ENCODE measurements at regions not wholly inside any gene's neighbourhood (a gene's known extent, or its start where the extent isn't known, plus 50 kb on each side); places are given as distances from the start of the nearest gene placed in this dataset.

- peaks cover 7% of the 10 kb centered on the region for H3K9me3 ChIP-seq (ENCODE audit: low read length)
- no peaks in the 10 kb centered on the region for H3K27me3 ChIP-seq (ENCODE audit: insufficient read depth, low read length)
- H3K4me1 ChIP-seq (ENCODE audit: insufficient read depth, low read length), result no peaks in the 10 kb centered on the region
- H2AFZ ChIP-seq (ENCODE audit: low read depth, low read length), result no peak overlapping the region
- no peak overlapping the region for H3K4me3 ChIP-seq (ENCODE audit: low read length)
- peaks cover 78% of the 10 kb centered on the region for H3K36me3 ChIP-seq (ENCODE audit: insufficient read depth, low read length)
Observed at GRCh38 chr19:5225486-5226345, 114.9 kb downstream of the PTPRS start.

GRCh38 chr19:5224480-5224879, 116.1 kb downstream of the PTPRS start:
- Histone ChIP-seq H3K36me3 (ENCODE audit: insufficient read depth, low read length) (peaks cover 80% of the 10 kb centered on the region), H3K27me3 (ENCODE audit: insufficient read depth, low read length) (no peaks in the 10 kb centered on the region), H3K4me1 (ENCODE audit: insufficient read depth, low read length) (no peaks in the 10 kb centered on the region), H2AFZ (ENCODE audit: low read depth, low read length) (no peak overlapping the region), H3K9me3 (ENCODE audit: low read length) (peaks cover 7% of the 10 kb centered on the region), H3K4me3 (ENCODE audit: low read length) (no peak overlapping the region)

DNA sequence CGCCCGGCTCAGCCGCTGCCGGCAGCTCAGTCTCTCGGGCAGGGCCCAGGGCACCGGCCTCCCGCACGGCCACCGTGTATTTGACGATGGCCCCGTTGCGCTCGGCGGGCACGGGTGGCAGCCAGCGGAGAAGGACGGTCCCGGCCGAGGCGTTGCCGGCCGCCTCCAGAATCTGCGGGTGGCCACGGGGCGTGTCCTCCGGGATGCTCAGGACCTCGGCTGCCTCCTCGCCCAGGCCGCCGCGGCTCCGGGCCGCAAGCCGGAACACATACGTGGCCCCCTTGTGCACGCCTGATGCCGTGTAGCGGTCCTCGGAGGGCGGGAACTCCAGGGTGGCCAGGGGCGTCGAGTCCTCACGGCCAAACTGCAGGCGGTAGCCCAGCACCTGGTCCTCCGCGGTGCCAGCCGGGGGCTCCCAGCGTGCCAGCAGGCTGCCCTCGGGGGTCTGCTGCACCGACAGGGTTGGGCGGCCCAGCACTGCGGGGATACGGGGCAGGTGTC, 117.7 kb downstream of the PTPRS start:
- Histone ChIP-seq H2AFZ (ENCODE audit: low read depth, low read length) (no peak overlapping the region), H3K27me3 (ENCODE audit: insufficient read depth, low read length) (no peaks in the 10 kb centered on the region), H3K9me3 (ENCODE audit: low read length) (peaks cover 12% of the 10 kb centered on the region), H3K4me3 (ENCODE audit: low read length) (no peak overlapping the region), H3K36me3 (ENCODE audit: insufficient read depth, low read length) (peaks cover 87% of the 10 kb centered on the region), H3K4me1 (ENCODE audit: insufficient read depth, low read length) (no peaks in the 10 kb centered on the region)

DNA sequence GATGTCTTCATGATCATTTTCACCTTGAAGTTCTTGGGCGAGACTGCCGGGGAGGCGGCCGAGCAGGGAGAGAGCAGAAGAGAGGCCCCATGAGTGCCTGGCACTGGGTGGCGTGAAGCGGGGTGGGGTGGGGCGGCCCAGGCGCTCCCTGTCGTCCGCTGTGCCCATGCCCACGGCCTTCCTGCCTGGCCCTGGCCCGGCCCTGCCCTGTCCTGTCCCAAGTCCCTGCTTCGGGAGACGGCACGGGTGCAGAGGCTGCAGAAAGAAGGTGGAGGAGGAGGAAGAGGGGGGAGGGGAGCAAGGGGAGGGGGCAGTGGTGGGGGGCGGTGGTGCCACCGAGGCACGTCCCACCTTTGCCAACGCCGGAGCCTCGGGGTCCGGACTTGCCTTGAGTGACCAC, 118.4 kb downstream of the PTPRS start:
- Histone ChIP-seq H3K4me1 (ENCODE audit: insufficient read depth, low read length) (no peaks in the 10 kb centered on the region), H3K36me3 (ENCODE audit: insufficient read depth, low read length) (peaks cover 89% of the 10 kb centered on the region), H3K4me3 (ENCODE audit: low read length) (no peak overlapping the region), H3K9me3 (ENCODE audit: low read length) (peaks cover 18% of the 10 kb centered on the region), H3K27me3 (ENCODE audit: insufficient read depth, low read length) (no peaks in the 10 kb centered on the region), H2AFZ (ENCODE audit: low read depth, low read length) (no peak overlapping the region)

- Histone ChIP-seq H3K27me3 (ENCODE audit: insufficient read depth, low read length) (no peaks in the 10 kb centered on the region), H3K4me1 (ENCODE audit: insufficient read depth, low read length) (no peaks in the 10 kb centered on the region), H2AFZ (ENCODE audit: low read depth, low read length) (no peak overlapping the region), H3K36me3 (ENCODE audit: insufficient read depth, low read length) (peaks cover 94% of the 10 kb centered on the region), H3K9me3 (ENCODE audit: low read length) (peaks cover 23% of the 10 kb centered on the region), H3K4me3 (ENCODE audit: low read length) (no peak overlapping the region)
Observed at GRCh38 chr19:5220866-5221265, 119.7 kb downstream of the PTPRS start.

- peaks cover 94% of the 10 kb centered on the region for H3K36me3 ChIP-seq (ENCODE audit: insufficient read depth, low read length)
Observed at GRCh38 chr19:5220361-5220760, 120.3 kb downstream of the PTPRS start.

GRCh38 chr19:5219551-5220304, 120.9 kb downstream of the PTPRS start:
- no peaks in the 10 kb centered on the region for H3K27me3 ChIP-seq (ENCODE audit: insufficient read depth, low read length)
- no peaks in the 10 kb centered on the region for H3K4me1 ChIP-seq (ENCODE audit: insufficient read depth, low read length)
- peaks cover 95% of the 10 kb centered on the region for H3K36me3 ChIP-seq (ENCODE audit: insufficient read depth, low read length)
- no peak overlapping the region for H2AFZ ChIP-seq (ENCODE audit: low read depth, low read length)
- H3K9me3 ChIP-seq (ENCODE audit: low read length), result peaks cover 29% of the 10 kb centered on the region
- no peak overlapping the region for H3K4me3 ChIP-seq (ENCODE audit: low read length)

More at GRCh38 chr19:5220361-5220760, 120.3 kb downstream of the PTPRS start:
- Histone ChIP-seq H3K4me1 (ENCODE audit: insufficient read depth, low read length) (no peaks in the 10 kb centered on the region), H3K9me3 (ENCODE audit: low read length) (peaks cover 24% of the 10 kb centered on the region), H3K27me3 (ENCODE audit: insufficient read depth, low read length) (no peaks in the 10 kb centered on the region), H2AFZ (ENCODE audit: low read depth, low read length) (no peak overlapping the region), H3K4me3 (ENCODE audit: low read length) (no peak overlapping the region)

DNA sequence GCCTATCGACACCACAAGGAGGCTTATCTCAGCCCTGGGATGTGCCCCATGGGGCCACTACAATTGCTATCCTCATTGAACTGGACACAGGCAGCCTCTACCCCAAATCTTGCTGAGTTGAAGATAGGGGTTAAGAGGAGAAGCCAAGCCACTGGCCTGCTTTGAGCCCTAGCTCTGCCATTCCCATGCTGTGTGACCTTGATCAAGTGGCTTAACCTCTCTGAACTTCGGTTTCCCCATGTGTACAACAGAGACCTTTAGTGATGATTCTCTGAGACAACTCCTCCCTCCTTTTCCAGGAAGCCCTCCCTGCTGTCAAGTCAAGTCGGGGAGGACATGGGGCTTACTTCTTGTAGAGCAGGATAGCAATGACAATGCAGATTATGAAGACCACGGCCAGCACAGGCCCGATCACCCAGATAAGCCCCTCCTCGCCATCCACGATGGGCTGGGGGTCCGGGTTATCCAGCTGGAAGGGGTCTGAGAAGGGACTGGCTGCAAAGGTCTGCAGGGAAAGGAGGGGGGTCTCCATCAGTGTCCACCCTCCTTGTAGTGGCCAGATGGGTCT, 121.6 kb downstream of the PTPRS start:
- H3K27me3 ChIP-seq (ENCODE audit: insufficient read depth, low read length), result no peaks in the 10 kb centered on the region
- H2AFZ ChIP-seq (ENCODE audit: low read depth, low read length), result no peak overlapping the region
- no peaks in the 10 kb centered on the region for H3K4me1 ChIP-seq (ENCODE audit: insufficient read depth, low read length)
- peaks cover 95% of the 10 kb centered on the region for H3K36me3 ChIP-seq (ENCODE audit: insufficient read depth, low read length)
- H3K9me3 ChIP-seq (ENCODE audit: low read length), result peaks cover 34% of the 10 kb centered on the region
- no peak overlapping the region for H3K4me3 ChIP-seq (ENCODE audit: low read length)

GRCh38 chr19:5218255-5218855, 122.3 kb downstream of the PTPRS start:
- Histone ChIP-seq H3K27me3 (ENCODE audit: insufficient read depth, low read length) (no peaks in the 10 kb centered on the region), H3K36me3 (ENCODE audit: insufficient read depth, low read length) (peaks cover 97% of the 10 kb centered on the region), H2AFZ (ENCODE audit: low read depth, low read length) (no peak overlapping the region), H3K4me3 (ENCODE audit: low read length) (no peak overlapping the region), H3K9me3 (ENCODE audit: low read length) (peaks cover 41% of the 10 kb centered on the region), H3K4me1 (ENCODE audit: insufficient read depth, low read length) (no peaks in the 10 kb centered on the region)

GRCh38 chr19:5217171-5217570, 123.4 kb downstream of the PTPRS start:
- H3K4me3 ChIP-seq (ENCODE audit: low read length), result no peak overlapping the region
- H3K4me1 ChIP-seq (ENCODE audit: insufficient read depth, low read length), result no peaks in the 10 kb centered on the region
- H2AFZ ChIP-seq (ENCODE audit: low read depth, low read length), result no peak overlapping the region
- H3K27me3 ChIP-seq (ENCODE audit: insufficient read depth, low read length), result no peaks in the 10 kb centered on the region
- H3K36me3 ChIP-seq (ENCODE audit: insufficient read depth, low read length), result peaks cover 97% of the 10 kb centered on the region
- peaks cover 48% of the 10 kb centered on the region for H3K9me3 ChIP-seq (ENCODE audit: low read length)

DNA sequence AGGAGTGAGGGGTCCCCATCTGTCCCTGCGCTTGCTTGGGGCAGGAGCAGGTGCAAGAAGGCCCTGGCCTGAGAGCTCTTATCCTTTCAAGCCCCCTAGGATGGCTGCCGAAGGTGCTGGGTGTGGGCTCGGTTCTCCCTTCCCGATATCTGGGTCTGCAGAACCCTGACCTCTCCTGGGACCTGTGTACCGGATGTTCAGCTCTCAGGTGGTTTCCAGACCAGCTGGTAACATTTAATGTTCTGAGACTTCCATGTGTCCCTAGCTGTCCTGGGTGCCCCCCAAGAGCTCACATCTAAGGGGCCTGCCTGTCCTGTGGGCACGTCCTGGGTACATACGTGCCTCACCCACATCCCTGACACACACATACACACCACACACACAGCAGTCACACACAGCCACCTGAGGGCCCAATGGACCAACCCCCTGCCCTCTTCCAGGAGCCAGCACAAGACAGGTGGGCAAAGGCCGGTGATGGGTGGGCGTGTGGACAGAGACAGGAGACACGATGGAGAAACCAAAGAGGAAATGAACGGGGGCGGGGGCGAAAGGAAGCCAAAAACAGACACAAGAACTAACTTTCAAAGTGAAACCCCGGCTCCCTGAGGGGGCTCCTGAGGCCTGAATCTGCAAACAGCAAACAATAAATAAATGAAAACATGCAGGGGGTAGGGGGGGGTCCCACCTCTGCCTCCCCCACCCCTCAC, 124.3 kb downstream of the PTPRS start:
- H3K27me3 ChIP-seq (ENCODE audit: insufficient read depth, low read length), result no peaks in the 10 kb centered on the region
- H3K9me3 ChIP-seq (ENCODE audit: low read length), result peaks cover 51% of the 10 kb centered on the region
- no peak overlapping the region for H3K4me3 ChIP-seq (ENCODE audit: low read length)
- H3K4me1 ChIP-seq (ENCODE audit: insufficient read depth, low read length), result no peaks in the 10 kb centered on the region
- no peak overlapping the region for H2AFZ ChIP-seq (ENCODE audit: low read depth, low read length)
- peaks cover 97% of the 10 kb centered on the region for H3K36me3 ChIP-seq (ENCODE audit: insufficient read depth, low read length)

GRCh38 chr19:5215431-5215830, 125.2 kb downstream of the PTPRS start:
- peaks cover 54% of the 10 kb centered on the region for H3K9me3 ChIP-seq (ENCODE audit: low read length)
- H3K4me3 ChIP-seq (ENCODE audit: low read length), result no peak overlapping the region
- no peaks in the 10 kb centered on the region for H3K27me3 ChIP-seq (ENCODE audit: insufficient read depth, low read length)
- no peaks in the 10 kb centered on the region for H3K4me1 ChIP-seq (ENCODE audit: insufficient read depth, low read length)
- no peak overlapping the region for H2AFZ ChIP-seq (ENCODE audit: low read depth, low read length)
- H3K36me3 ChIP-seq (ENCODE audit: insufficient read depth, low read length), result peaks cover 97% of the 10 kb centered on the region

Measured in neuron (in vitro differentiated cells).